ENCODE measurements at regions not wholly inside any gene's neighbourhood (a gene's known extent, or its start where the extent isn't known, plus 50 kb on each side); places are given as distances from the start of the nearest gene placed in this dataset.

DNA sequence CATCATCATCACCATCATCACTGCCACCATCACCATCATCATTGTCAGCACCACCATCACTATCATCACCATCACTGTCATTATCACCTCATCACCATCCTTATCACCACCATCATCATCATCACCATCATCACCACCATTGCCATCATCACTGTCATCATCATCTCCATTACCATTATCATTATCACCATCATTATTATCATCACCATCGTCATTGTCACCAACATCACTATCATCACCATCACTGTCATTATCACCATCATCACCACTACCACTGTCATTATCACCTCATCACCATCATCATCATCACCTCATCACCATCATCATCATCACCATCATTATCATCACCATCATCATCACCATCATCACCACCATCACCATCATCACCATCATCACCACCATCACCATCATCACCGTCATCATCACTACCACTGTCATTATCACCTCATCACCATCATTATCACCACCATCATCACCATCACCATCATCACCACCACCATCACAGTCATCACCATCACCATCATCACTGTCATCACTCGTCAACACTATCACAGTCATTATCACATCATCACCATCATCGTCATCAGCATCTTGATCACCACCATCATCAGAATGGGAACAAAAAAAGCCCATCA is 191.1 kb downstream of the TTLL2 start:
- H3K27me3 Mint-ChIP-seq (ENCODE audit: low read depth), result no peaks in the 10 kb centered on the region
- no peak overlapping the region for H3K4me3 Mint-ChIP-seq
- H3K36me3 Mint-ChIP-seq, result no peaks in the 10 kb centered on the region
- no peaks in the 10 kb centered on the region for H3K9me3 Mint-ChIP-seq
- TF ChIP-seq, protein P1, sequence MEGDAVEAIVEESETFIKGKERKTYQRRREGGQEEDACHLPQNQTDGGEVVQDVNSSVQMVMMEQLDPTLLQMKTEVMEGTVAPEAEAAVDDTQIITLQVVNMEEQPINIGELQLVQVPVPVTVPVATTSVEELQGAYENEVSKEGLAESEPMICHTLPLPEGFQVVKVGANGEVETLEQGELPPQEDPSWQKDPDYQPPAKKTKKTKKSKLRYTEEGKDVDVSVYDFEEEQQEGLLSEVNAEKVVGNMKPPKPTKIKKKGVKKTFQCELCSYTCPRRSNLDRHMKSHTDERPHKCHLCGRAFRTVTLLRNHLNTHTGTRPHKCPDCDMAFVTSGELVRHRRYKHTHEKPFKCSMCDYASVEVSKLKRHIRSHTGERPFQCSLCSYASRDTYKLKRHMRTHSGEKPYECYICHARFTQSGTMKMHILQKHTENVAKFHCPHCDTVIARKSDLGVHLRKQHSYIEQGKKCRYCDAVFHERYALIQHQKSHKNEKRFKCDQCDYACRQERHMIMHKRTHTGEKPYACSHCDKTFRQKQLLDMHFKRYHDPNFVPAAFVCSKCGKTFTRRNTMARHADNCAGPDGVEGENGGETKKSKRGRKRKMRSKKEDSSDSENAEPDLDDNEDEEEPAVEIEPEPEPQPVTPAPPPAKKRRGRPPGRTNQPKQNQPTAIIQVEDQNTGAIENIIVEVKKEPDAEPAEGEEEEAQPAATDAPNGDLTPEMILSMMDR (IDR thresholded peaks at IDR 0.05; ENCODE audit: unreplicated experiment), result no peak
- no peak for DNase-seq (ENCODE audit: low spot score in 2 of 2, unreplicated experiment in 2 of 2)
- H3K4me1 Mint-ChIP-seq, result peaks cover 26% of the 10 kb centered on the region
- no peak overlapping the region for H3K27ac Mint-ChIP-seq

DNA sequence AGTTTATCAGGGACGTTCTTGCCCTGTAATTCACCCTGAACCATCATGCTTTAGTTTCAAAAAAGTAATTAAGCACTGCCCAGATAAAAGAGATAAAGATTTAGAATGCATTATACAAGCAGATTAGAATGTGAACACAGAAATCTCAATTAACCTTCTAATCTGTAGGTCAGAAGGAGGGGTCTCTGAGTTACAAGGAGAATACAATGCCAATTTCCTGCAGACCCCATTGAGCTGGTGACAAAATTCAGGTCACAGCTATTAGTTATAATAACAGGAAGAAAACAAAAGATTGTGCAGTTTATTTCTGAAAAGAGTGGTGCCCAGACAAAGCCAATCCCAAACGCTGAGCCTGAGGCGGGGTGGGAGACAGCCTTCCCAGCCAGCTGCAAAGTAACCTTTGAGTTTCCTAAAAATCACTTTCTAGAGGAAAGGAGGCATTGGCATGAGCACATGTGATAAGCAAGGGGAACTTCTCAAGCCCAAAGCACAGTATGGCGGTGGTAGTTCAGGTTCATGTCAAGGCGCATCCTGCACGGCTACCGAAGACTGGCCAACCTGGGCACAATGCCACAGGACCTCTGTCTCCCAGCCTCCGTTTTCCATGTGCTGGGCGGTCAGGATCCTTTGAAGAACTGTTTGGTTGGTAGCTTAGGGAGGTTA is 192.5 kb downstream of the TTLL2 start:
- TF ChIP-seq, protein P1 (IDR thresholded peaks at IDR 0.05; ENCODE audit: unreplicated experiment), result no peak
- Mint-ChIP-seq H3K27me3 (ENCODE audit: low read depth) (peaks cover 8% of the 10 kb centered on the region), H3K4me1 (peaks cover 22% of the 10 kb centered on the region), H3K9me3 (no peaks in the 10 kb centered on the region), H3K36me3 (no peaks in the 10 kb centered on the region), H3K4me3 (no peak overlapping the region), H3K27ac (no peak overlapping the region)
- no peak for DNase-seq (ENCODE audit: low spot score in 2 of 2, unreplicated experiment in 2 of 2)

DNA sequence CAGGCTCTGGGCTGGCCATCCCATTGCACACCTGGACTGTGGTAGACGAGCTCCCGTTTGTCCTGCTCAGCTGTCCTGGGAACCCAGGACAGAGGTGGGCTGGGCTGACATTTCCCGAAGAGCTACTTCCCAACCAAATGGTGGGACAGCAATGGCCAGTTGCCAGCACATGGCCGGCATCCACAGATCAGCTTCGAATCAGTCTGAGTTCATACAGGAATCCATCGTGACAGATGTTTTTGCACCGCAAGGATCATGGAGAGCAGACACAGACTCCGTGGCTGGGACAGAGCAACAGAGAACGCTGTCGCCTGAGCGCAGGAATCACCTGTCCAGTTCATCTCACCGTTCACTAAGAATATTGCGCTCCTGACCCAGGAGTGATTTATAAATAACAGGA is 198.5 kb downstream of the TTLL2 start:
- no peaks in the 10 kb centered on the region for H3K9me3 Mint-ChIP-seq

DNA sequence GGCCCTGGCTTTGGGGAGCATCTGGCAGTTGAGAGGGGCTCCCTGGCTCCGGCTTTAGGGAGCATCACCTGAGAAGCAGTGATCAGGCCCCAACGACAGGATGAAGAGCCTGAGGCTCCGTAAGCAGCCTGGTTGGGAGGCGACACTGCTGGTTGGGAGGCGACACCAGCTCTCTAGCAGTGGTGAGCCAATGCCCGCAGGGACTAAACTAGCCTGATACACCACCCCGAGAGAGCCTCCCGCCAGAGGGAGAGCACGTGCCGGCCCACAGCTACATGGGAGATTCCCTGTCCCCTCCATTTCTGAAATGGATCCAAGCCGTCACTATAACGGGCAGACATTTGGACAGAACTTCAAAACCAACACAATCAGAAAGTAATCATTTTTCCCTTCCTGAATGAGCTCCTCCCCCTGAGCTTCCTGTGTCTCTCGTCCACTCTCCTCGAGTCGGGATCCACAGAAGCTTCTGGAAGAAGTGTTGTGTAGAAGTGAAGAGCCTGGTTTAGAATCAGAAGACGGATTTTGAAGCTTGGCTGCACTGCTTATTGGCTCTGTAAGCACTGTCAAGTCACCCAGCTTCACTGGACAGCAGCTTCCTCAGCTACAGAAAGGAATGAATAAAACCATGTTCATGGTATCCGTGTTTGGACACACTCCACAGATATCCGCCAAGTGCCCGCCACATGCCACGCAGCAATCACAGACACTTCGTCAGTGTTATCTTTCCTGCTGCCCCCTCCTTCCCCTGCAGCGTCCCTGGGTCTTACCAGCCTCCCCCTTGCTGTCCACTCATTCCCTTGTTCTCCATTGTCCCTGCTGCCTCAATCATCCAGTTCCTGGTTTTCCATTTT is 199.6 kb downstream of the TTLL2 start:
- no peak overlapping the region for H3K27ac Mint-ChIP-seq
- TF ChIP-seq, protein P1 (IDR thresholded peaks at IDR 0.05; ENCODE audit: unreplicated experiment), result no peak
- no peak for DNase-seq (ENCODE audit: low spot score in 2 of 2, unreplicated experiment in 2 of 2)
- no peak overlapping the region for H3K4me3 Mint-ChIP-seq
- H3K27me3 Mint-ChIP-seq (ENCODE audit: low read depth), result peaks cover 11% of the 10 kb centered on the region
- H3K4me1 Mint-ChIP-seq, result peaks cover 17% of the 10 kb centered on the region
- H3K36me3 Mint-ChIP-seq, result no peaks in the 10 kb centered on the region
- H3K9me3 Mint-ChIP-seq, result no peaks in the 10 kb centered on the region

More for the DNA sequence above, 198.5 kb downstream of the TTLL2 start:
- TF ChIP-seq, protein P1 (IDR thresholded peaks at IDR 0.05; ENCODE audit: unreplicated experiment), result no peak
- no peak for DNase-seq (ENCODE audit: low spot score in 2 of 2, unreplicated experiment in 2 of 2)
- H3K4me1 Mint-ChIP-seq, result peaks cover 19% of the 10 kb centered on the region
- H3K4me3 Mint-ChIP-seq, result no peak overlapping the region
- H3K36me3 Mint-ChIP-seq, result no peaks in the 10 kb centered on the region
- peaks cover 10% of the 10 kb centered on the region for H3K27me3 Mint-ChIP-seq (ENCODE audit: low read depth)
- H3K27ac Mint-ChIP-seq, result no peak overlapping the region

DNA sequence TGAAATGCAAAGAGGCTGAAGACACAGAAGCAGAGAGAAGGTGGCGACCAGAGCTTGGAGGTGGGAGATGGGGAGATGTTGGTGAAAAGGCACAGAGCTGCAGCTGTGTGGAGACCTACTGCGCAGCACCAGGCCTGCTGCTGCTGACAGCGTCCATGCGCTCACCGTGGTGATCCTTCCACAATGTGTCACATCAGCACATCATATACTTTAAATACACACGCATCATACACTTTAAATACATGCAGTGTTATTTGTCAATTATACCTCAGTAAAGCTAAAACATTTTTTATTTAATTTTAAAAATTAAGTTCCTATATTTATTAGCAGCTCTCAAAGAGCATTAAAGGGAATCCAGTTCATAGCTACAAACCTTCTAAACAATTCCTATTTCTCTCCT is 200.9 kb downstream of the TTLL2 start:
- H3K27ac Mint-ChIP-seq, result peak overlapping the region; percentile 47
- H3K36me3 Mint-ChIP-seq, result no peaks in the 10 kb centered on the region
- H3K27me3 Mint-ChIP-seq (ENCODE audit: low read depth), result peaks cover 11% of the 10 kb centered on the region
- no peak overlapping the region for H3K4me3 Mint-ChIP-seq
- no peak for DNase-seq (ENCODE audit: low spot score in 2 of 2, unreplicated experiment in 2 of 2)
- TF ChIP-seq, protein P1 (IDR thresholded peaks at IDR 0.05; ENCODE audit: unreplicated experiment), result no peak
- H3K9me3 Mint-ChIP-seq, result no peaks in the 10 kb centered on the region
- H3K4me1 Mint-ChIP-seq, result peaks cover 15% of the 10 kb centered on the region

All from mesothelial cell of epicardium (in vitro differentiated cells).